GM19467 (cell line): ENCODE measurements at regions not wholly inside any gene's neighbourhood (a gene's known extent, or its start where the extent isn't known, plus 50 kb on each side); places are given as distances from the start of the nearest gene placed in this dataset.

Source experiments
- ATAC-seq: cut with Tn5 transposase; IDR thresholded peaks from one replicate; pipeline ENCODE4 v1.9.1; 2021; ENCODE audit warnings: mild to moderate bottlenecking, moderate library complexity; ENCODE audit not compliant: unreplicated experiment

DNA sequence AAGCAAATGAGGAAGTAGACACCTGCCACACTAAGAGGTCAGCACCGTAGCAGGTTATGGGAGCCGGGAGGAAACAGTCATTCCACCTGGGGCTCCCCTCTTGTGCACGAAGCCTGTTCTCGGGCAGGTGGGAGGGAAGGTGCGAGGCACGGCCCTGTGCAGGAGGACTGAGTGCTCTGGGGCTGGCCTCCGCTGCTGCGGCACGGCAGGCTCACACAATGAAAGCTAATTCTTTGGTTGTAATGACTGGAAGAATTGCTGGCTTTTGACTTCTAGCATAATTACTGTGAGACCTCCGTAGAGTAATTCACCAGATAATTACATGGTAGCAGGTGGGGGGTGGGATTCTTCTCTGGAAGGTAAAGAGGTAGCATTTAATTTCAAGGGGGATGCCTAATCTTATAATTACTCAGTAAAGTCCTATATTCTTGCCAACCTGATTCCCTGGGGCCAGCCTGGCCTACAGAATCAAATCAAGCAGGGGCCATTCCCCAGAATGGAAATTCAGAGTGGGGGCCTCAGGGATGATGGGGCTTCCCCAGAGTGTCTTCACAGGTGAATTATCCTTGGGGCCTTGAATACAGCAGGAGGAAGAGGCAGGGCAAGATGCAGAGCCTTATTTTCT lies 129.1 kb downstream of the TPRA1 start:
- ATAC-seq = no peak

DNA sequence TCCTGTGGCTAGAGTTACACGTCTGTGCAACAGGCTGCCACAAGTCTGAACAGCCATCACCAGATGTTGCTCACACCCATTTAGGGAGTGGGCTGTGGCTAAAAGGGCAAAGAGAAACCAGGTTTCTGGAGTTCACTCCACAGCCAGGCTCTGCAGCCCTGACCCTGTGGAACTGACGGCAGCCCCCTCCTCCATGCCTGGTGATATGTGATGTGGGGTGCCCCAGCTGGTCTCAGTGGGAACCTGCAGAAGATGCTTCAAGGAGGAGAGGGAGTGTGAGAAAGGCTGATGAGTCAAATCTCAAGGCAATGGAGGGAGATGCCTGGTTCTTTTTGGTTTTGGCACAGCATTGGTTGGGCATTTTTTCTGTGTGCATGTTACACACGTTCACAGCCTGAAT lies 130.6 kb downstream of the TPRA1 start:
- no peak for ATAC-seq

DNA sequence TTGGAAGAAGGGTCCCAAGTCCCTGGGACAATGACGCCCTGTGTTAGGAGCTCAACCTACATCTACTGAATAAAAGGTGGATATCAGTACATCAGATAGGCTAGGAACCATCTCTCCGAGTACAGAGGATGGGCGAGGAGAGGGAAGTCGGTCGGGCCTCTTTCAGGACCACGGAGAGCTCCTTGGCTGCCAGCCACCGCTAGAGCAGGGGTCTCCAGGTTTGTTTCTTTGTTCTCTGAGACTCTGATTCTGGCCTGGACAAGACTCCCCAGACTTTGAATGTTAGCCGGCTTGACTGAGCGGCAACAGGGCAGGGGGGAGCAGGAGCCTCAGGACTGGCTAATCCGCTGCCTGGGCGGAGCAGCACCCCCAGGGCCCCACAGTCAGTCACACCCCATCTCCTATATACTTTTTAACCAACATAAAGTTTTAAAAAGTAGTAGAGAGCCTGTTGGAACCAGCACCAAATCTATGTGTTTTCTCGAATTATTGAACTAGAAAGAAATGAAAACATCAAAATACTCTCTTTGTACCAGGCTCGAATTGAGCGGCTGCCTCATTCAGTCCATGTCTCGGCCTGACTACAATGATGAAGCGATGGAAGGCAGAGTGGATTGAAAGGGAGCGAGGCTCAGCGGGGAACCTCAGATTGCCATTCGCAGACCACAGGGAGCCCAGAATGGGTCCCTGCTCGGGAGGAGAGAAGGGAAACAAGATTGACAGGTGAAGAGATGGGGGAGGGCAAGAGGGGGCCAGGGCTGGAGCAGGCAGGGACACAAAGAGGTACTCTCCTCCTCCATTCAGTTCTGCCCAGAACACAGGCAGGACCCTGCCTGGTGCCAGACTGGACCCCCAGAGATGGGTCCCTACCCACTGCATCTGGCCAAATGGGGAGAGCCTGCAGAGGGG lies 131.6 kb downstream of the TPRA1 start:
- no peak for ATAC-seq

DNA sequence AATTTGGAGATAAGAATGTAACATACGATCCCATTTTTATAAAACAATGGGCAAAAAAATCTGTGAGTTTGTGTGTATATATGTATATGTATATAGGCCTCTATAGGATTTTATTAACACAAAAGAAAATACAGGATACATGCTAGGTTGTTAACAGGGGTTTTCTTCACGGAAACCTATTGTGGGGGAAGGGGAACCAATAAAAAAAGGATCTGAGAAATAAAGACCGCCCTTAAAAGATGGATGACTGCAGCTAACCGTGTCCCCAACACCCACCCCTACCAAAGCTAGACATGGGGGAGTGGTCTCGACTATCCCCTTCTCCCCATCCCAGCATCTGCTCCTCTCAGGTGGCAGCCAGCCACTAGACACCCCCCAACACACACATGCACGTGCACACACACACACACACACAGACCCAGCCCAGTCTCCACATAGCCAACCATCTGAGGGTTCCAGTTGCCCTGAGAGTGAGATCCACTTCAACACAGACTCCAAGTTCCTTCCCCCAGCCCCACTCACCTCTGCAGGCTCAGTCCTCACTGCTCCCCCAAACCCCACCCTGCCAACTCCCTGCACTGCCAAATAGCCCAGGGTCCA lies 132.9 kb downstream of the TPRA1 start:
- ATAC-seq = no peak

DNA sequence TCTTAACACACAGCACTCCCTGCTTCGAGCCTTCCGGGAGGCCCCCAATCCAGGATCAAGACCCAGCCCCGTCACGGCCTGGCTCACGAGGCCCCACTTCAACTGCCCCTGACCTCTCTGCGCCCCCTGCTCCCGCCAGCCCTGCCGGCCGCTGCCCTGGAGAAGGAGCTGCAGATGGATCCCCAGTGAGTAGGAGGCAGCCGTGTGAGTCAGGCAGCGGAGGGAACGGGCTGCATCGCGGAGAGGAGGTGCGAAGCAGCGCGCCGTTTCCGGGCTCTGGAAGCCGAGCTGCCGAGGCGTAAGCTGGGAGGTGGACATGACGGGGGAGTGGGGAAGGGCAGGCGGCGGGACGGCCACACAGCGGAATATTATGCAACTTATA lies 133.4 kb downstream of the TPRA1 start:
- ATAC-seq = no peak

DNA sequence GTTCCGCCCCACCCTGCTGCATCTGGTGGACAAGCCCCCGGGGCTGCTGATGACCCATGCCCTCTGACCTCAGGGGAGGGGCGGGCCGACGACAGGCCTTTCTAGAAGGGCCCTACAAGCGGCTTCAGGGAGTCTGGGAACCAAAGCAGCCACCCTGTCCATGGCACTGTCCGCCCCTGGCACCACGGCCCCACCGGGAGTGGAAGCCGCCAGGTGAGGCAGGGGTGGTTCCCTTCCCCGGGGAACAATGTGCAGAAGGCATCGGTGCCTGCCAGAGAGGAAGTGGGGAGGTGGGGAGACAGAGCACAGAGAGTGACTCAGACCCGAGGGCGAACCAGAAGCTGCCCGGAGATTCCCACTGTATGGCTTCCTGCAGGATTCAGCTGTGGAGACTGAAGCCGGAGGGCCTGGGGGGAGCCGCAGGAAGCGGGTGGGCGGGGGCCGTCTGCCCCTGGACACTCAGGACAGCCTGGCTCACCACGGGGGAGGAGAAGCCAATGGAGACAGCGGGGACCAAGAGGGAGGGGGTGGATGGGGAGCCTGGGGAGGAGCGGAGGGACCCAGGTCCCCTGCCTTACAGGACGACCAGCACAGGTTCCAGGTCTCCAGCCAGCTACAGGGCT lies 134.0 kb downstream of the TPRA1 start:
- no peak for ATAC-seq

DNA sequence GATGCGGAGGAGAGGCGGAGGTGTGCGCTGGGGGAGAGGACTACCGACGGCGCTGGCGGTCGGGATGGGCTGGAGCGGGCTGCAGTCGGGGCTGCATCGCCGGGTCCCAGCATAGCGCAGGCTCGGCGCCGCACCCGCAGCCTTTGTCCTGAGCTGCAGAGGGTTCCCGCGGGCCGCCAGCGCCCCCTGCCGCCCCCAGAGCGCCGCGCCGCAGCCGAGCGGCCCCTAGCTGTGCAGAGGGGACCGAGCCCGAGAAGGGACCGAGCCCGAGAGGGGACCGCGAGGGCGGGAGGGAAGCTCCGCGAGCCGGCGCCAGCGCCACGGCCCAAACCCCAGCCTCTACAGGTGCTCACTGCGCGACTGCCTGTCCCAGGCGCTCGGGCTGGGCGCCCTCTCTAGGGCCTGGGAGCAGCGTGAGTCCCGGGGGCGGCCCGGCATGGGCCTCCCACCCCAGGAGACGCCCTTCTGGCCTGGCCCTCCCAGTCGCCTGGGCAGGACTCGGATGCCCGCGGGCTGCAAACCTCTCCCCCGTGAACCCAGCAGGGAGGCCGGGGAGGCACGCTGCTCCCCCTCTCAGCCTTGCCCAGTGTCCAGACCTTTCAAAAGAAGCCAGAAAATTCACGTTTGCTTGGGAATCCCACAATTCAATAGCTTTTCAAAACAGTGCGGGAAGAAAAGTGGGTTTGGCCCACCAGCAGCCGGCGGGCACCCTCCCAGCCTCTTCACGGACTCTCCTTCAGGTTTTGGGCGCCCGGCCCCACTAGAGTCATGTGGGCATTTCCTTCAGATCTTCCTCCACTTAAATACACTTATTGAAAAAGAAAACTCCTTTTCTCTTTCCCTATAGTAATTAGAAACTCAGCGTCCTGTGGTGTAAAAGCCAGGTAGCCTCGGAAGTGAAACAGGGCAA lies 134.7 kb downstream of the TPRA1 start:
- ATAC-seq = peak; percentile 79

DNA sequence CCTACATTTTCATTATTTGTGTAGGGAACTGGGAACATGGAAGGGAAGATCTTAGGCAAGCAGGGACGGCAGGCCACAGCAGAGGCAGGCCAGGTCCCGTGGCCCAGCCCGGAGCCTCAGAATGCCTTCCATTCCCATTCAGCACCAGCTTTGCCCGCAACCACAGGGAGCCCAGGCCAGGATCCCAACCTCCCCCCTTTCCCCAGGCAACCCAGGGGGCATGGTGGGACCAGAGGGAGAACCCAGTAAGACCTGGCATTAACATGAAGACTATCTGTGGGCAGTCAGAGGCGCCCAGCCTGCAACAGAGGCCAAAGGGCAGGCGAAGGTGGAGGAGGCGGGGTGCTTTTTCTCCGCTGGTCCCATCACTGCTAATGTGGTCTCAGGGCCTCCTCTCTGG lies 135.6 kb downstream of the TPRA1 start:
- no peak for ATAC-seq

DNA sequence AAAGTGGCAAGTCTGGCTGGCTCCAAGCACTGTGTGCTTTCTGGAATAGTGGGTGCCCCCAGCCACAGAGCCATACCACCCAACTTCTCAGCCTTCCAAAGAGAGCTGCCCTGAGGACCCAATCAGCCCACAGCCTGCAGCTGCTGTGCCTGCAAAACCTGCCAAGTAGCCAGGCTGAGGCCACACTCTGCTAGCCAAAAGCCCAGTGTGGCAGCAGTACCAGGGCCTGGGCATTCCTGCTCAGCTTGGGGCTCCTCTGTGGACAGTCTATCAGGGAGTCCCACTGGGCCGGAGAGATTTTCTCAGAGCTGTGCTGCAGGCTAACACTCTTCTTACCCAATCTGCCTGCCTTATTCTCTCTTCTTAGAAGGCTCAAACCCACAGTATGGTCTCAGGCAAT lies 136.5 kb downstream of the TPRA1 start:
- ATAC-seq = no peak

DNA sequence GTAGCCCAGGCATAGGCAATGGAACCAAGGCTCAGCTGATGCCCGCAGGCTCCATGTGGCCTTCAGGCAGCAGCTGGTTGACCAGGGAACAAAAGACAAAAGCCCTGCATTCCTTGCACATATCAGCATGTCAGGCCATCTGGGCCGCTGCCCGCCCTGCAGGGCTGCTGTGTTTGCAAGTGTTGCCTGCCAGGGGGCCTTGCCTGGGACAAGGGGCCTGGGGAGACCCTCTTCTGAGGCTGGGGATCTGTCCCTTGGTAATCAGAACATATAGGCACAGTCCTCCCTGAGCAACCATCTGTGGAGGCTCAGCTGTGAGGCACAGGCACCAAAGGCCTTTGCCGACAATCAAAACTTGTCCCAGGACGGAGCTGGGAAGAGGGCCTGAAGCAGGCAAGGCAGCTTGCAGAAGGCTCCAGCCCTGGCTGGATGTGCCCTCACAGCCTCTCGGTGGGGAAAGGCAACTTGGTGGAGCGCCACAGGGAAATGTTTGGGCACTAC lies 138.2 kb downstream of the TPRA1 start:
- no peak for ATAC-seq

DNA sequence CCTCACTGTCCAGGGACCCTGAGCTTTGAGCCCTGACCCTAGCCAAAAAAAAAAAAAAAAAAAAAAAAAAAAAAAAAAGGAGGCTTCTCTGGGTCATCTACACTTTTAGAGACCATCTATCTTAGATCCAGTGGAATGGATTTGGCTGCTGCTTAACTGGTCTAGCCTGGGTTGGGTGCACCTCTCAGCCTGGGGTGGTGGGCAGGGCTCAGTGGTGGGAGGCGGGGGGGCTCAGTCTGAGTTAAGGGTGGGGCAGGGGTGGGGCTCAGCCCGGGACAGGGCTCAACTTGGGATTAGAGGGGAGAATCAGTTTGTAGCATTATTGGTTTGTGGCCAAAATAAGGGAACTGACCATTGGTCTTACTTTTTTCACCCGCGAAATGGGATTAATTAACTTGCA lies 139.2 kb downstream of the TPRA1 start:
- no peak for ATAC-seq

DNA sequence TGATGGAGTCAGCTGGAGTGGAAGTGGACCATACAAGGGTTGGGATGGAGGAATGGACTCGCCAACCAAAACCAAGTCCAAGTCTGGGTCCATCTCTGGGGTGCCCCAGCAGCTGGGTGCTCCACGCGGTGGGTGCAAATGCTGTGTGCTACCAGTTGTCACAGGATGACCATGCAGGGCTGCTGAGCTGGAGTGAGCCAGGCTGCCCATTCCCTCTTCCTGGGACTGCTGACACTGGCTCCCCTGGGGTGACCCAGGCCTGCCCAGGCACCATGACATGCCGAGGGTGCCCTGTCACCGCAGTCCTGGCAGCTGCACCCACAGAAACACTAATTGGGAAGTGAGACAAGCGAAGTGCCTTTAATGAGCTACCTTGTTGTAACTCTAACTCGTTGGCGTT lies 140.2 kb downstream of the TPRA1 start:
- no peak for ATAC-seq

DNA sequence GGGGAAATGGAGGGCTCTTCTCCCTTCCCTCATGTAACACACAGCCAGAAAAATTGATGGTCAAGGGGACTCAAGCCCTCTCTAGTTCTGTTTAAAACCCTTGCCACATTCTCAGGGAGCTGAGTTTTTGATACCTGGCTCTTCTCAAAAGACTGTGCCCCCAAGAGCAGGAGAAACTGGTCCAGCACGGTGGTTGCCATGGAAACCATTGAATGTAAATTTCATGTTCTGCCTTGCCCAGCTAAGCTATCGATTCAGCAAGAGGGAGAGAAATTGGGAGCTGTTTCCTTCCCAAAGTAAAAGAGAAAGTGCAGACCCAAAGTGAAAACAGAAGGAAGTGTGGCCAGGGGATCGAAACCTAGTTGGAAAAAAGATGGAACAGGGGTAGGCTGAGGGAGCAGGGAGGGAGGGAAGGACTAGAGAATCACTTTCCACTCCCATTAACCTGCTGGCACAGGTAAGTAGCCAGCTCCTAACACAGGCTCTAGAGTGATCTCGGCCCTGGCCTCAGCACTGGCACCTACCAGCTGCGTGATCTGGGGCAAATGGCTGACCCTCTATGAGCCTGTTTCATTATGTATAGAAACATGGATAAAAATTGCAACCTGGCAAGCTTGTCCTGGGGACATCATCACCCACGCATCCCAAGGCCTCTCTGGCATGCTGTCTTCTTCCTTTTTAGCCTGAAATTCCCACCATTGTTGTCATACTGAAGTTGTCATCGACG lies 140.9 kb downstream of the TPRA1 start:
- no peak for ATAC-seq

DNA sequence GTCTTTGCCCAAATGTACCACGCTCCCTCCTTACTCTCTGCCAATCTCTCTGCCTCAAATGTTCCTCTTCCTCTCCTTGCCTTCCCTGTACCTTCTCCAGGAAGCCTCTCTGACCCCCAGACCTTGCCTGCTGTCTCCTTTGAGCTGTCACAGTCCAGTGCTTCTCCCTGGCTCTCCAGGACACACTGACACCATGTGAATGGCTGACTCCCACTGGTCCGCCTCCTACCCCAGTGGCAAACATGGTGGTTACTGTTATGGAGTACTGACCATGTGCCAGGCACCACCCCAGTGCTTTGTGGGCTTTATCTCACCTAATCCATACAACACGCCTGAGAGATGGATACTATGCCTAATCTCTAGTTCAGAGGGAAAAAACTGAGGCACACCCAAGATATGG lies 141.9 kb downstream of the TPRA1 start:
- no peak for ATAC-seq

DNA sequence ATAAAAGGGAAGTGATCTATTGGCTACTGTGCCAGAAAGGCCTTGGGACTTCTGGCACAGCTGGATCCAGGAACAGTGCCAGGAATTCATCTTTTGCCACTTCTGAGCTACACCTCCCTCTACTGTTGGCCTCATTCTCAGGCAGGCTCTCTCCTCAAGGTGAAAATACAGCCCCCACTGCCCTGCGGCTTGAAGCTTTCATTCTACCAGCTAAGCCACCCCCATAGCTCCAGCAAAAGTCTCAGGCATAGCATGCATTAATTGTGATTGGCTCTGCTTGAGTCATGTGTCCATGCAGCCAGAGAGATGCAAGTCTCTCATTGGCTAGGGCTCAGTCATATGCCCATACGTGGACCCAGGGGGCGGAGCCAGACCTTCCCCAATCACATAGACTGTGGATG lies 142.4 kb downstream of the TPRA1 start:
- no peak for ATAC-seq

DNA sequence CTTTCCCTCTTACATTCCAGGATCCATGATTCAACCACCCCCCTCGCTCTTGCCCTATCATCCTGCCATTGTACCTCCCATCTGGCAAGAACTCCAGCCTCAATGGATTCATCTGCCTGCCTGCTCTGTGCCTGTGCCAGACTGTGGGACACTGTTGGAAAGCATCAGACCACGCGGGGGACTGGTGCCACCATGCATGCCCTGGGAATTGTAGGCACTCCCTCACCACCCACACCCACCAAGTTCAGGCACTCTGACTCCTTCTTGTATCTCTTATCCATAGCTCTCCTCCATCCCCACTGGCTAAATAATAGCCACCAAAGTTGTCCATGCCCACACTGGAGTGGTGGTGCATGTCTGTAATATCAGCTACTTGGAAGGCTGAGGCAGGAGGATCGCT lies 143.8 kb downstream of the TPRA1 start:
- no peak for ATAC-seq

DNA sequence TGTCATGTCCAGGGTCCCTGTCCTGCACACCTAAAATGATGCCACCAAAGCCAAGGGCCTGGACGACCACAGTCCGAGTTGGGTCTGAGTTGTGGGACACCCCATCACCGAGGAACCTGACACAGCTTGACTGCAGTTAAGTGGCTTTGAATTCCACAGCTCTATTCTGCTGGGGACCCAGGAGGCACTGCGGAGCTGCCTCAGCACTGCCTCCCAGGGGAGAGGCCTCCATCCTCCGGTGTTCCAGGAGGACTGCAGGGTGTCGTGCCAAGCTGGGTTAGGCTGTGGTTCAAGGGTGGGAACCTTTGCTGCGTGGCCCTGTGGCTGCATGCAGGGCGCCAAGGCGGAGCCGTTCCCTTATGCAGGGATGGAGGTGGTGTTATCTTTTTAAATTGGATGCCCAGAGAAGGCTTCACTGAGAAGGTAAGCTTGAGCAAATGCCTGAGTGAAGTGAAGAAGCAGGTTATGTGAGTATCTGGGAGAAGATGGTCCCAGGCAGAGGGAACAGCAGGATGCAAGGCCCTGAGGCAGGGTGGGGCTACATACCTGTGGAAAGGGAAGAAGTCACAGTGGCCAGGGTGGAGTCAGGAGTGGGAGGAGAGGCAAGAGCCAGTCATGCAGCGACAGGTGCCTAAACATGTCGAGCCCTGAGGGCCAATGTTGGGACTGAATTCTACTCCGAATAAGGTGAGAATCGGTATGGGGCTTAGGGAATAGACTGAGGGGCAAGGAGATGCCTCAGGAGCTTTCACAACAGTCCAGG lies 144.8 kb downstream of the TPRA1 start:
- no peak for ATAC-seq

DNA sequence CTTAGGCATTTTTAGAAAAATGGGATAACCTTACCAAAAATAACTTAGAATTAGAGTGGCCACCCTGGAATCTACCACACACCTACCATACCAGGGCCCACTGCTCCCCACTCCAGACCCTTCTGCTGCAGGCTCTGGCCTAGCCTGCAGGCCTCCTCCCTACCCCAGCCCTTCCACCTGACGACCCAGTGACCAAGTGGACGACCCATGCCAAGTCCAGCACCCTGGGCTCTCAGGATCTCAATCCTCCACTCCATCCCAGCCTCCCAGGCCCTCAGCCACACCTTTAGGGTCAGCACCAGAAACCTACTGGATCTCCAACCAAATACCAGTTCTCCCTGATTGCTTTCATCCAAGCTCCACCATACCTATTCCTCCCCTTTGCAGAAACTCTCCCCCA lies 145.8 kb downstream of the TPRA1 start:
- ATAC-seq = no peak
